H1 (cell line): ENCODE measurements at regions not wholly inside any gene's neighbourhood (a gene's known extent, or its start where the extent isn't known, plus 50 kb on each side); places are given as distances from the start of the nearest gene placed in this dataset.
"Not testable (repeated sequence)": the region's sequence is repeated elsewhere in the genome, so short reads cannot be mapped to it uniquely, and the experiment has no call there.

Experiments used
- CTCF ChIA-PET: fragments of 300-600 bp; sonication (Branson Sonifier 250); formaldehyde crosslinking; loops from one replicate; lab custom pipeline; 2021; ENCODE audit not compliant: partially characterized antibody; lab: Charles Lee
- POLR2A ChIA-PET: fragments of 300-600 bp; sonication (Branson Sonifier 250); formaldehyde crosslinking; loops from one replicate; lab custom pipeline; 2021; ENCODE audit warnings: inconsistent platforms; ENCODE audit not compliant: partially characterized antibody; lab: Charles Lee
- DNase-seq, 2 experiments: peaks; one replicate each; pipeline versions ENCODE4 v3.0.0 to v3.0.0-alpha.2; 2010 to 2022; ENCODE audit warnings: low spot score in 2 of 2, low read depth in 1 of 2, mixed read lengths in 1 of 2
- FAIRE-seq: peaks from 2 replicates; lab custom pipeline; 2011; peaks lifted over from hg19 to GRCh38; lab: Jason Lieb, UNC
- H2AFZ ChIP-seq: 2 replicates; pipeline ENCODE4 v1.8.1; 2012; ENCODE audit warnings: low read length, inconsistent platforms
- H2AK5ac ChIP-seq: 2 replicates; pipeline ENCODE4 v1.6.1; 2013; ENCODE audit warnings: low read depth, low read length
- H2BK120ac ChIP-seq: replicated peaks from 2 replicates; pipeline ENCODE3; 2013; ENCODE audit warnings: low read depth, low read length, inconsistent platforms
- H2BK12ac ChIP-seq: 2 replicates; pipeline ENCODE4 v1.6.1; 2013; ENCODE audit warnings: low read depth, low read length
- H2BK15ac ChIP-seq: 2 replicates; pipeline ENCODE4 v1.6.1; 2013; ENCODE audit warnings: low read length
- H2BK20ac ChIP-seq: 2 replicates; pipeline ENCODE4 v1.6.1; 2013; ENCODE audit warnings: low read length
- H2BK5ac ChIP-seq: 2 replicates; pipeline ENCODE4 v1.6.1; 2013; ENCODE audit warnings: low read depth, low read length
- H3K14ac ChIP-seq: 2 replicates; pipeline ENCODE4 v1.6.1; 2013; ENCODE audit warnings: inconsistent platforms; ENCODE audit not compliant: insufficient read length
- H3K18ac ChIP-seq: 2 replicates; pipeline ENCODE4 v1.6.1; 2013; ENCODE audit warnings: low read length; ENCODE audit errors: extremely low read depth
- H3K23ac ChIP-seq: 2 replicates; pipeline ENCODE4 v1.6.1; 2013; ENCODE audit warnings: inconsistent platforms; ENCODE audit not compliant: insufficient read length
- H3K23me2 ChIP-seq: 2 replicates; pipeline ENCODE4 v1.6.1; 2013; ENCODE audit warnings: low read depth, low read length
- H3K27ac ChIP-seq: 2 replicates; pipeline ENCODE4 v1.6.1; 2011; ENCODE audit warnings: low read depth, low read length, inconsistent platforms
- H3K27me3 ChIP-seq, 4 experiments: replicated peaks in 1 of 4; 1 replicate in 1 of 4; 2 replicates in 3 of 4; pipeline versions ENCODE4 v1.6.1 to v1.8.1; 2011 to 2013; ENCODE audit warnings: low read length in 3 of 4, mild to moderate bottlenecking in 3 of 4, inconsistent platforms in 2 of 4, mixed read lengths in 2 of 4, moderate library complexity in 1 of 4; ENCODE audit not compliant: control insufficient read depth in 3 of 4, insufficient read depth in 3 of 4; ENCODE audit errors: extremely low read depth in 1 of 4
- H3K36me3 ChIP-seq, 4 experiments: 2 replicates each; pipeline versions ENCODE4 v1.6.1 to v1.8.1; 2011 to 2013; ENCODE audit warnings: mild to moderate bottlenecking in 4 of 4, low read length in 3 of 4, moderate library complexity in 2 of 4, control low read depth in 1 of 4, inconsistent platforms in 1 of 4; ENCODE audit not compliant: insufficient read depth in 4 of 4, control insufficient read depth in 2 of 4
- H3K4ac ChIP-seq: replicated peaks from 2 replicates; pipeline ENCODE3; 2013; ENCODE audit warnings: low read length, low read depth, mixed read lengths, inconsistent platforms; ENCODE audit not compliant: insufficient read length
- H3K4me1 ChIP-seq, 4 experiments: replicated peaks in 1 of 4; 1 replicate in 1 of 4; 2 replicates in 3 of 4; pipeline versions ENCODE4 v1.6.1 to v1.8.1; 2011 to 2013; ENCODE audit warnings: low read length in 3 of 4, inconsistent platforms in 2 of 4, mixed read lengths in 1 of 4; ENCODE audit not compliant: insufficient read depth in 4 of 4, control insufficient read depth in 3 of 4
- H3K4me2 ChIP-seq, 2 experiments: 2 replicates each; pipeline versions ENCODE4 v1.6.1 to v1.8.1; 2011 to 2013; ENCODE audit warnings: low read depth in 2 of 2, low read length in 2 of 2, control low read depth in 1 of 2, inconsistent platforms in 1 of 2, mild to moderate bottlenecking in 1 of 2; ENCODE audit not compliant: insufficient read depth in 1 of 2
- H3K4me3 ChIP-seq, 4 experiments: fragments of 200-600, 300-600 bp in 1 of 4; sonication (generic), shearing (Covaris generic), sonication (Bioruptor Twin) in 1 of 4; 2 replicates each; pipeline versions ENCODE4 v1.5.1 to v1.8.1; 2011 to 2016; ENCODE audit warnings: low read length in 4 of 4, low read depth in 3 of 4, control low read depth in 2 of 4, inconsistent platforms in 2 of 4, mild to moderate bottlenecking in 2 of 4, mixed read lengths in 1 of 4, moderate library complexity in 1 of 4; ENCODE audit not compliant: insufficient read depth in 2 of 4; ENCODE audit errors: extremely low read depth in 1 of 4
- H3K56ac ChIP-seq: replicated peaks from 2 replicates; pipeline ENCODE3; 2013; ENCODE audit warnings: low read depth, mild to moderate bottlenecking, mixed read lengths, low read length, inconsistent platforms; ENCODE audit not compliant: insufficient read length
- H3K79me1 ChIP-seq: 2 replicates; pipeline ENCODE4 v1.6.1; 2013; ENCODE audit warnings: low read depth, low read length, control low read depth
- H3K79me2 ChIP-seq, 2 experiments: 2 replicates each; pipeline versions ENCODE4 v1.6.1 to v1.8.1; 2012 to 2013; ENCODE audit warnings: low read length in 2 of 2, mild to moderate bottlenecking in 2 of 2, inconsistent platforms in 1 of 2; ENCODE audit not compliant: insufficient read depth in 2 of 2, control insufficient read depth in 1 of 2
- H3K9ac ChIP-seq, 4 experiments: replicated peaks in 1 of 4; 1 replicate in 1 of 4; 2 replicates in 3 of 4; pipeline versions ENCODE4 v1.6.1 to v1.8.1; 2011 to 2013; ENCODE audit warnings: low read depth in 3 of 4, low read length in 3 of 4, control low read depth in 2 of 4, mild to moderate bottlenecking in 2 of 4, moderate library complexity in 2 of 4, inconsistent platforms in 1 of 4; ENCODE audit errors: extremely low read depth in 1 of 4
- H3K9me3 ChIP-seq, 2 experiments: 2 replicates each; pipeline versions ENCODE4 v1.6.1 to v1.8.1; 2012 to 2013; ENCODE audit warnings: mild to moderate bottlenecking in 2 of 2, moderate library complexity in 2 of 2, control low read depth in 1 of 2, inconsistent platforms in 1 of 2, low read depth in 1 of 2, low read length in 1 of 2, mixed read lengths in 1 of 2; ENCODE audit not compliant: insufficient read depth in 2 of 2
- H4K20me1 ChIP-seq, 2 experiments: replicated peaks in 1 of 2; 2 replicates each; pipeline versions ENCODE3 to v1.8.1; 2011 to 2013; ENCODE audit warnings: inconsistent platforms in 2 of 2, low read length in 2 of 2, mild to moderate bottlenecking in 1 of 2; ENCODE audit not compliant: insufficient read depth in 2 of 2, control insufficient read depth in 1 of 2
- H4K5ac ChIP-seq: 2 replicates; pipeline ENCODE4 v1.6.1; 2013; ENCODE audit warnings: low read length, low read depth, mixed read lengths, inconsistent platforms; ENCODE audit not compliant: insufficient read length
- H4K8ac ChIP-seq: 2 replicates; pipeline ENCODE4 v1.8.0; 2013; ENCODE audit warnings: mild to moderate bottlenecking, moderate library complexity, low read length, inconsistent platforms; ENCODE audit not compliant: insufficient read depth; ENCODE audit errors: extremely low read depth
- H4K91ac ChIP-seq: replicated peaks from 2 replicates; pipeline ENCODE3; 2013; ENCODE audit warnings: low read length, mixed read lengths, inconsistent platforms; ENCODE audit not compliant: insufficient read length
- WGBS, 2 experiments: shearing (Covaris generic) in 1 of 2; methylation state at CpG; one replicate each; pipeline versions ENCODE4 v1.1.6 to v1.1.7; 2013 to 2015; ENCODE audit warnings: low lambda C conversion rate in 2 of 2, mixed read lengths in 2 of 2, inconsistent platforms in 1 of 2, low coverage in 1 of 2, missing lambda C conversion rate in 1 of 2; ENCODE audit not compliant: insufficient replicate concordance in 2 of 2, insufficient coverage in 1 of 2, insufficient read length in 1 of 2; ENCODE audit errors: extremely low coverage in 1 of 2, missing lambda C conversion rate in 1 of 2; 5-methylcytosine and 5-hydroxymethylcytosine counted together

- H4K5ac ChIP-seq, H3K79me1 ChIP-seq, FAIRE-seq, H4K91ac ChIP-seq, H2BK120ac ChIP-seq, H2BK20ac ChIP-seq, H3K4ac ChIP-seq, H3K4me1 ChIP-seq, H2BK12ac ChIP-seq, H3K23ac ChIP-seq, H4K20me1 ChIP-seq, H3K56ac ChIP-seq, H2BK15ac ChIP-seq, H3K4me2 ChIP-seq, H3K23me2 ChIP-seq, H3K9me3 ChIP-seq, H3K79me2 ChIP-seq, H3K36me3 ChIP-seq, H3K9ac ChIP-seq, H3K4me3 ChIP-seq, POLR2A ChIA-PET, H2AK5ac ChIP-seq, H2BK5ac ChIP-seq, H2AFZ ChIP-seq, DNase-seq, H3K27ac ChIP-seq, H3K14ac ChIP-seq, H4K8ac ChIP-seq, H3K27me3 ChIP-seq, H3K18ac ChIP-seq: not testable (repeated sequence)
- WGBS, 2 experiments = 94% methylated on average over 8 of the region's 8 CpGs; no CpG with 5 or more reads in 1 of the 2 experiments
- CTCF ChIA-PET = interaction anchor here (1.0 to 15.1 kb wide), 12 partner anchors 10 to 145 kb away, joined by 3 to 260 read pairs (median 4); no protein-coding TSS in a partner anchor
Measured at GRCh38 chr7:142448857-142449256, 191.0 kb upstream of the PRSS58 start.
